ENCODE measurements at regions not wholly inside any gene's neighbourhood (a gene's known extent, or its start where the extent isn't known, plus 50 kb on each side); places are given as distances from the start of the nearest gene placed in this dataset.

GRCh38 chr5:167633931-167634341, 657.5 kb upstream of the WWC1 start:
- Histone ChIP-seq H3K4me2 (ENCODE audit: control insufficient read depth, extremely low read depth, insufficient read depth, low read depth, low read length) (peak overlapping the region; percentile 79), H3K4me3 (ENCODE audit: control insufficient read depth in 2 of 3, extremely low read depth in 1 of 3, insufficient read depth in 2 of 3, low read depth in 1 of 3, low read length in 3 of 3) (no peak overlapping the region), H2AFZ (ENCODE audit: control insufficient read depth, low read length) (peak overlapping the region; percentile 79), H3K27me3 (ENCODE audit: control insufficient read depth, extremely low read depth, insufficient read depth, low read length) (no peaks in the 10 kb centered on the region), H3K4me1 (ENCODE audit: control insufficient read depth, extremely low read depth, insufficient read depth, low read length) (peaks cover 42% of the 10 kb centered on the region), H3K27ac (ENCODE audit: control insufficient read depth, insufficient read depth, low read length) (peak overlapping the region; percentile 85), H4K20me1 (ENCODE audit: control insufficient read depth, extremely low read depth, insufficient read depth, low read length) (no peaks in the 10 kb centered on the region), H3K9ac (ENCODE audit: control insufficient read depth, extremely low read depth, insufficient read depth, low read length) (no peak overlapping the region), H3K9me3 (ENCODE audit: control insufficient read depth, low read depth, low read length) (no peaks in the 10 kb centered on the region), H3K79me2 (ENCODE audit: control insufficient read depth, insufficient read depth, low read length) (no peaks in the 10 kb centered on the region), H3K36me3 (ENCODE audit: control insufficient read depth in 2 of 2, extremely low read depth in 1 of 2, insufficient read depth in 2 of 2, low read length in 2 of 2) (no peaks in the 10 kb centered on the region), H3K9me1 (ENCODE audit: control insufficient read depth, extremely low read depth, insufficient read depth, low read length) (no peaks in the 10 kb centered on the region)
- TF ChIP-seq CTCF (optimal IDR thresholded peaks at IDR 0.05 in 1 of 3, IDR thresholded peaks at IDR 0.05 in 1 of 3, conservative IDR thresholded peaks at IDR 0.05 in 1 of 3; ENCODE audit: extremely low read depth in 1 of 3, insufficient read depth in 2 of 3, low read length in 3 of 3) (no peak), EZH2 (IDR thresholded peaks at IDR 0.05; ENCODE audit: low read length) (no peak)
- dilution Hi-C loops (cut with MboI; ENCODE audit: extremely low pct_ligation_motif_present, low sequenced_read_pairs) = no loop called here
- FAIRE-seq (peak; percentile 80), DNase-seq (ENCODE audit: low read depth, low spot score) (peak; percentile 41)

GRCh38 chr5:167634432-167634831, 657.0 kb upstream of the WWC1 start:
- TF ChIP-seq EZH2 (IDR thresholded peaks at IDR 0.05; ENCODE audit: low read length) = no peak
- TF ChIP-seq CTCF (optimal IDR thresholded peaks at IDR 0.05 in 1 of 3, IDR thresholded peaks at IDR 0.05 in 1 of 3, conservative IDR thresholded peaks at IDR 0.05 in 1 of 3; ENCODE audit: extremely low read depth in 1 of 3, insufficient read depth in 2 of 3, low read length in 3 of 3) = no peak
- Histone ChIP-seq H3K36me3 (ENCODE audit: control insufficient read depth in 2 of 2, extremely low read depth in 1 of 2, insufficient read depth in 2 of 2, low read length in 2 of 2) (no peaks in the 10 kb centered on the region), H3K4me1 (ENCODE audit: control insufficient read depth, extremely low read depth, insufficient read depth, low read length) (peaks cover 42% of the 10 kb centered on the region), H3K4me2 (ENCODE audit: control insufficient read depth, extremely low read depth, insufficient read depth, low read depth, low read length) (peak overlapping the region; percentile 79), H3K4me3 (ENCODE audit: control insufficient read depth in 2 of 3, extremely low read depth in 1 of 3, insufficient read depth in 2 of 3, low read depth in 1 of 3, low read length in 3 of 3) (no peak overlapping the region), H3K27me3 (ENCODE audit: control insufficient read depth, extremely low read depth, insufficient read depth, low read length) (no peaks in the 10 kb centered on the region), H3K9me3 (ENCODE audit: control insufficient read depth, low read depth, low read length) (no peaks in the 10 kb centered on the region), H2AFZ (ENCODE audit: control insufficient read depth, low read length) (no peak overlapping the region), H4K20me1 (ENCODE audit: control insufficient read depth, extremely low read depth, insufficient read depth, low read length) (no peaks in the 10 kb centered on the region), H3K9ac (ENCODE audit: control insufficient read depth, extremely low read depth, insufficient read depth, low read length) (no peak overlapping the region), H3K27ac (ENCODE audit: control insufficient read depth, insufficient read depth, low read length) (peak overlapping the region; percentile 85), H3K9me1 (ENCODE audit: control insufficient read depth, extremely low read depth, insufficient read depth, low read length) (no peaks in the 10 kb centered on the region), H3K79me2 (ENCODE audit: control insufficient read depth, insufficient read depth, low read length) (no peaks in the 10 kb centered on the region)
- FAIRE-seq = no peak
- no peak for DNase-seq (ENCODE audit: low read depth, low spot score)
- dilution Hi-C loops (cut with MboI; ENCODE audit: extremely low pct_ligation_motif_present, low sequenced_read_pairs) = no loop called here

All from keratinocyte (primary cell).